H9 (cell line): ENCODE measurements at regions not wholly inside any gene's neighbourhood (a gene's known extent, or its start where the extent isn't known, plus 50 kb on each side); places are given as distances from the start of the nearest gene placed in this dataset.

Experiments used
- DNase-seq: peaks from one replicate; pipeline ENCODE4 v3.0.0-alpha.2; 2017
- H2AFZ ChIP-seq: one replicate; pipeline ENCODE4 v1.6.1; 2013; ENCODE audit warnings: mild to moderate bottlenecking, low read length, control low read depth, moderate library complexity
- H2AK5ac ChIP-seq: 2 replicates; pipeline ENCODE4 v1.6.1; 2013; ENCODE audit warnings: low read length, control low read depth, mixed read lengths; ENCODE audit not compliant: insufficient read length
- H2BK120ac ChIP-seq: one replicate; pipeline ENCODE4 v1.6.1; 2013; ENCODE audit warnings: low read depth, mild to moderate bottlenecking, low read length, control low read depth, inconsistent platforms; ENCODE audit not compliant: poor library complexity, severe bottlenecking
- H2BK12ac ChIP-seq: 2 replicates; pipeline ENCODE4 v1.6.1; 2013; ENCODE audit warnings: low read length, control low read depth, mixed read lengths, low read depth; ENCODE audit not compliant: insufficient read length
- H2BK15ac ChIP-seq: 2 replicates; pipeline ENCODE4 v1.6.1; 2013; ENCODE audit warnings: low read depth, low read length, control low read depth
- H2BK20ac ChIP-seq: one replicate; pipeline ENCODE4 v1.6.1; 2013; ENCODE audit warnings: low read depth, mild to moderate bottlenecking, low read length, control low read depth, inconsistent platforms; ENCODE audit not compliant: poor library complexity, severe bottlenecking
- H2BK5ac ChIP-seq: 2 replicates; pipeline ENCODE4 v1.6.1; 2013; ENCODE audit warnings: low read length, control low read depth, mixed read lengths; ENCODE audit not compliant: insufficient read length
- H3K14ac ChIP-seq: 2 replicates; pipeline ENCODE4 v1.6.1; 2013; ENCODE audit warnings: low read length, control low read depth; ENCODE audit not compliant: insufficient read depth
- H3K18ac ChIP-seq: 2 replicates; pipeline ENCODE4 v1.6.1; 2013; ENCODE audit warnings: low read depth, mild to moderate bottlenecking, mixed read lengths, low read length, control low read depth; ENCODE audit not compliant: insufficient read length
- H3K23ac ChIP-seq: 2 replicates; pipeline ENCODE4 v1.6.1; 2013; ENCODE audit warnings: low read length, control low read depth, mixed read lengths, low read depth; ENCODE audit not compliant: insufficient read length
- H3K23me2 ChIP-seq: 2 replicates; pipeline ENCODE4 v1.6.1; 2013; ENCODE audit warnings: low read depth, mild to moderate bottlenecking, mixed read lengths, low read length, control low read depth; ENCODE audit not compliant: insufficient read length, poor library complexity, severe bottlenecking
- H3K27ac ChIP-seq: 2 replicates; pipeline ENCODE4 v1.5.1; 2013; ENCODE audit warnings: low read length, control low read depth, mixed read lengths, low read depth; ENCODE audit not compliant: insufficient read length
- H3K27me3 ChIP-seq: 2 replicates; pipeline ENCODE4 v1.6.1; 2013; ENCODE audit warnings: low read length, control low read depth, inconsistent platforms; ENCODE audit not compliant: insufficient read depth
- H3K4ac ChIP-seq: 2 replicates; pipeline ENCODE4 v1.6.1; 2013; ENCODE audit warnings: low read depth, mild to moderate bottlenecking, control low read depth, inconsistent platforms, low read length, moderate library complexity
- H3K4me1 ChIP-seq: 2 replicates; pipeline ENCODE4 v1.6.1; 2013; ENCODE audit warnings: low read length, control low read depth, inconsistent platforms; ENCODE audit not compliant: insufficient read depth
- H3K4me2 ChIP-seq: 2 replicates; pipeline ENCODE4 v1.6.1; 2013; ENCODE audit warnings: low read length, control low read depth, mixed read lengths; ENCODE audit not compliant: insufficient read length, insufficient read depth
- H3K56ac ChIP-seq: 2 replicates; pipeline ENCODE4 v1.6.1; 2013; ENCODE audit warnings: low read depth, mild to moderate bottlenecking, mixed read lengths, low read length, control low read depth; ENCODE audit not compliant: insufficient read length
- H3K79me1 ChIP-seq: 2 replicates; pipeline ENCODE4 v1.6.1; 2013; ENCODE audit warnings: low read depth, mild to moderate bottlenecking, moderate library complexity, low read length, control low read depth, inconsistent platforms; ENCODE audit not compliant: insufficient read depth, poor library complexity, severe bottlenecking
- H3K79me2 ChIP-seq: 2 replicates; pipeline ENCODE4 v1.6.1; 2013; ENCODE audit warnings: low read length, control low read depth, inconsistent platforms; ENCODE audit not compliant: insufficient read depth
- H3K9ac ChIP-seq: 2 replicates; pipeline ENCODE4 v1.6.1; 2013; ENCODE audit warnings: low read length, control low read depth, mixed read lengths; ENCODE audit not compliant: insufficient read length; ENCODE audit errors: extremely low read depth
- H3K9me3 ChIP-seq: one replicate; pipeline ENCODE4 v1.6.1; 2013; ENCODE audit warnings: low read depth, low read length, inconsistent platforms; ENCODE audit not compliant: control insufficient read depth
- H3T11ph ChIP-seq: one replicate; pipeline ENCODE4 v1.6.1; 2013; ENCODE audit warnings: mild to moderate bottlenecking, low read length, control low read depth, inconsistent platforms
- H4K20me1 ChIP-seq: one replicate; pipeline ENCODE4 v1.6.1; 2013; ENCODE audit not compliant: control insufficient read depth, insufficient read length, insufficient read depth
- H4K5ac ChIP-seq: 2 replicates; pipeline ENCODE4 v1.6.1; 2013; ENCODE audit warnings: low read depth, mild to moderate bottlenecking, mixed read lengths, low read length, control low read depth; ENCODE audit not compliant: insufficient read length
- H4K8ac ChIP-seq: replicated peaks from 2 replicates; pipeline ENCODE4 v1.6.1; 2013; ENCODE audit warnings: low read length, control low read depth, mixed read lengths, low read depth; ENCODE audit not compliant: insufficient read length
- H4K91ac ChIP-seq: 2 replicates; pipeline ENCODE4 v1.6.1; 2013; ENCODE audit warnings: low read depth, mild to moderate bottlenecking, moderate library complexity, mixed read lengths, low read length, control low read depth; ENCODE audit not compliant: insufficient read length
- H3K27ac Mint-ChIP-seq, 3 experiments: 2 replicates in 2 of 3; 3 replicates in 1 of 3; pipeline ENCODE4 v1.8.0; 2020 to 2021; ENCODE audit warnings: mixed read lengths in 3 of 3, mild to moderate bottlenecking in 1 of 3, moderate library complexity in 1 of 3
- H3K27me3 Mint-ChIP-seq: 2 replicates; pipeline ENCODE4 v1.8.0; 2021; ENCODE audit warnings: low read depth, mild to moderate bottlenecking, moderate library complexity, mixed read lengths
- H3K36me3 Mint-ChIP-seq, 3 experiments: 2 replicates in 2 of 3; 3 replicates in 1 of 3; pipeline ENCODE4 v1.8.0; 2020 to 2021; ENCODE audit warnings: low read depth in 3 of 3, mixed read lengths in 3 of 3; ENCODE audit not compliant: insufficient read depth in 1 of 3
- H3K4me1 Mint-ChIP-seq, 2 experiments: 2 replicates each; pipeline ENCODE4 v1.8.0; 2020; ENCODE audit warnings: mixed read lengths in 2 of 2
- H3K4me3 Mint-ChIP-seq, 2 experiments: 2 replicates in 1 of 2; 3 replicates in 1 of 2; pipeline ENCODE4 v1.8.0; 2020 to 2021; ENCODE audit warnings: mild to moderate bottlenecking in 2 of 2, mixed read lengths in 2 of 2, moderate library complexity in 1 of 2
- H3K9me3 Mint-ChIP-seq, 2 experiments: 2 replicates in 1 of 2; 3 replicates in 1 of 2; pipeline ENCODE4 v1.8.0; 2020; ENCODE audit warnings: mild to moderate bottlenecking in 2 of 2, mixed read lengths in 2 of 2, moderate library complexity in 1 of 2
- WGBS: extraction: QIAGEN DNeasy Blood & Tissue Kit; methylation state at CpG from one replicate; pipeline ENCODE4 v1.1.7; 2013; ENCODE audit warnings: missing lambda C conversion rate, low lambda C conversion rate, mixed read lengths; ENCODE audit not compliant: insufficient read length; ENCODE audit errors: extremely low coverage; 5-methylcytosine and 5-hydroxymethylcytosine counted together
- TF ChIP-seq, protein P1 (sequence below): fragments of 200-600 bp; sonication (generic); conservative IDR thresholded peaks from 3 replicates; pipeline ENCODE4 v1.8.0; 2021; ENCODE audit warnings: antibody characterized with exemption, mild to moderate bottlenecking

DNA sequence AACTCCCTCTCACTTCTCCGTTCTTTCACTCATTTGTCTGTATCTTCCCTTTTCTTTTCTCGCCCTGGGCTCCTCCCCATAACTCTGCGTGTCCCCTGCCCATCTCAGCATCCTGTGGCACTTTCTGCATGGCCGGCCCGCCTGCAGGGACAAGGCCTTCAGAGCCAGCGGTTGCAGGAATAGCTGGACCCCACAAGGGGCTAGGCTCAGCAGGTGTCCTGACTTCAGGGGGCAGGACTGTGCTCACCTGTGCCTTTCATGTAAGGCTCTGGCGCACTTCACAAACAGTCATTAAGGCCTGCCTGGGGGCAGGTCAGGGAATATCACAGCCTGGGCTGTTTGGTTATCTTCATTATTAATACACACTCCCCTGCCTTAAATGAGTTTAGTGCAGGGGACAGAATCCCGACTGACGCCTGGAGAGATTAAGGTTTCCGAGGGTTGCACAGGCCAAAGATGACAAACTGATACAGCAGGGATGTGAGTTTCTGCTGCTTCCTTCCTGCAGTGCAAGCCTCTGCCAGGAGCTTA, 768.8 kb upstream of the TBX3 start:
- Histone ChIP-seq H3K27ac (no peak overlapping the region), H3K4me2 (peak overlapping the region; percentile 88), H3K4me1 (peaks cover 10% of the 10 kb centered on the region)

More for the DNA sequence above, 768.8 kb upstream of the TBX3 start:
- H3K27me3 Mint-ChIP-seq, result peaks cover 55% of the 10 kb centered on the region
- no peak overlapping the region for H4K91ac ChIP-seq
- H3K79me2 ChIP-seq, result no peaks in the 10 kb centered on the region
- H3K14ac ChIP-seq, result no peak overlapping the region; the same call in 1 of the 2 replicates
- no peak overlapping the region; a peak in 1 of 7 replicates for H3K27ac Mint-ChIP-seq
- H3K36me3 Mint-ChIP-seq, result no peaks in the 10 kb centered on the region
- no peak overlapping the region for H2BK120ac ChIP-seq
- no peak overlapping the region for H2BK12ac ChIP-seq
- no peak overlapping the region for H2BK15ac ChIP-seq
- no peak overlapping the region for H2BK20ac ChIP-seq
- peaks cover 12% of the 10 kb centered on the region for H3K23me2 ChIP-seq
- H3T11ph ChIP-seq, result no peak overlapping the region
- H4K5ac ChIP-seq, result no peak overlapping the region
- no peak overlapping the region for H3K4ac ChIP-seq
- H4K8ac ChIP-seq, result no peak overlapping the region
- no peak overlapping the region for H2AFZ ChIP-seq
- WGBS, result no CpG with 5 or more reads among the region's 10 CpGs
- H4K20me1 ChIP-seq, result no peaks in the 10 kb centered on the region
- peaks cover 52 to 55% of the 10 kb centered on the region in 2 experiments for H3K4me1 Mint-ChIP-seq
- H3K23ac ChIP-seq, result no peak overlapping the region
- no peaks in the 10 kb centered on the region for H3K79me1 ChIP-seq
- no peak overlapping the region for H2AK5ac ChIP-seq
- H2BK5ac ChIP-seq, result no peak overlapping the region
- H3K18ac ChIP-seq, result no peak overlapping the region
- H3K9ac ChIP-seq, result no peak overlapping the region
- H3K56ac ChIP-seq, result no peak overlapping the region
- TF ChIP-seq, protein P1, sequence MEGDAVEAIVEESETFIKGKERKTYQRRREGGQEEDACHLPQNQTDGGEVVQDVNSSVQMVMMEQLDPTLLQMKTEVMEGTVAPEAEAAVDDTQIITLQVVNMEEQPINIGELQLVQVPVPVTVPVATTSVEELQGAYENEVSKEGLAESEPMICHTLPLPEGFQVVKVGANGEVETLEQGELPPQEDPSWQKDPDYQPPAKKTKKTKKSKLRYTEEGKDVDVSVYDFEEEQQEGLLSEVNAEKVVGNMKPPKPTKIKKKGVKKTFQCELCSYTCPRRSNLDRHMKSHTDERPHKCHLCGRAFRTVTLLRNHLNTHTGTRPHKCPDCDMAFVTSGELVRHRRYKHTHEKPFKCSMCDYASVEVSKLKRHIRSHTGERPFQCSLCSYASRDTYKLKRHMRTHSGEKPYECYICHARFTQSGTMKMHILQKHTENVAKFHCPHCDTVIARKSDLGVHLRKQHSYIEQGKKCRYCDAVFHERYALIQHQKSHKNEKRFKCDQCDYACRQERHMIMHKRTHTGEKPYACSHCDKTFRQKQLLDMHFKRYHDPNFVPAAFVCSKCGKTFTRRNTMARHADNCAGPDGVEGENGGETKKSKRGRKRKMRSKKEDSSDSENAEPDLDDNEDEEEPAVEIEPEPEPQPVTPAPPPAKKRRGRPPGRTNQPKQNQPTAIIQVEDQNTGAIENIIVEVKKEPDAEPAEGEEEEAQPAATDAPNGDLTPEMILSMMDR, result no peak
- H3K9me3 ChIP-seq, result no peaks in the 10 kb centered on the region
- no peaks in the 10 kb centered on the region; the same call in 1 of the 2 replicates for H3K27me3 ChIP-seq
- peak; percentile 63 for DNase-seq
- peaks cover 0 to 2% of the 10 kb centered on the region in 2 experiments; a peak in 2 of 5 replicates for H3K9me3 Mint-ChIP-seq
- peak overlapping the region; percentile 66 to 85 for H3K4me3 Mint-ChIP-seq
